Omental fat pad (tissue), 3 donors: ENCODE measurements at regions not wholly inside any gene's neighbourhood (a gene's known extent, or its start where the extent isn't known, plus 50 kb on each side); places are given as distances from the start of the nearest gene placed in this dataset.

Source experiments
- ATAC-seq: fragments of 150-250 bp; one replicate; pipeline ENCODE4 v1.9.1; 2016; ENCODE audit warnings: mild to moderate bottlenecking, moderate library complexity; ENCODE audit not compliant: low FRiP score
- DNase-seq: peaks from one replicate; pipeline ENCODE4 v3.0.0-alpha.2; 2019; ENCODE audit warnings: low spot score
- CTCF ChIP-seq, 3 donors: fragments of 450-650 bp; IDR thresholded peaks; one replicate each; pipeline ENCODE4 v1.5.1; 2016 to 2017; ENCODE audit warnings: antibody characterized with exemption in 3 of 3, mild to moderate bottlenecking in 3 of 3, moderate library complexity in 2 of 3

GRCh38 chr9:87140142-87140541 is 192.8 kb upstream of the GAS1 start:
- DNase-seq = no peak
- no peak for TF ChIP-seq CTCF (IDR thresholded peaks at IDR 0.05)
- ATAC-seq = no peak

- no peak for DNase-seq
- ATAC-seq = no peak
- no peak for TF ChIP-seq CTCF (IDR thresholded peaks at IDR 0.05)
Observed at GRCh38 chr9:87140605-87141109, 193.4 kb upstream of the GAS1 start.

GRCh38 chr9:87141124-87141523 is 193.8 kb upstream of the GAS1 start:
- ATAC-seq = no peak
- no peak for DNase-seq
- TF ChIP-seq CTCF (IDR thresholded peaks at IDR 0.05) = no peak

- DNase-seq = no peak
- ATAC-seq = no peak
- TF ChIP-seq CTCF (IDR thresholded peaks at IDR 0.05) = no peak
Observed at GRCh38 chr9:87146933-87147332, 199.6 kb upstream of the GAS1 start.

- DNase-seq (no peak), ATAC-seq (peak; percentile 7)
- no peak for TF ChIP-seq CTCF (IDR thresholded peaks at IDR 0.05)
Observed at GRCh38 chr9:87147839-87148238, 200.5 kb upstream of the GAS1 start.

- DNase-seq = peak; percentile 42
- TF ChIP-seq CTCF (IDR thresholded peaks at IDR 0.05) = no peak
Observed at GRCh38 chr9:87148331-87149104, 201.2 kb upstream of the GAS1 start.

GRCh38 chr9:87149799-87150198 is 202.5 kb upstream of the GAS1 start:
- DNase-seq (no peak), ATAC-seq (no peak)
- no peak for TF ChIP-seq CTCF (IDR thresholded peaks at IDR 0.05)

More at GRCh38 chr9:87148331-87149104, 201.2 kb upstream of the GAS1 start:
- peak; percentile 78 for ATAC-seq
